ENCODE measurements at regions not wholly inside any gene's neighbourhood (a gene's known extent, or its start where the extent isn't known, plus 50 kb on each side); places are given as distances from the start of the nearest gene placed in this dataset.
A peak's percentile ranks its signal among the peaks of the same experiment; 100 is the strongest.
"Not testable (repeated sequence)": the region's sequence is repeated elsewhere in the genome, so short reads cannot be mapped to it uniquely, and the experiment has no call there.

DNA sequence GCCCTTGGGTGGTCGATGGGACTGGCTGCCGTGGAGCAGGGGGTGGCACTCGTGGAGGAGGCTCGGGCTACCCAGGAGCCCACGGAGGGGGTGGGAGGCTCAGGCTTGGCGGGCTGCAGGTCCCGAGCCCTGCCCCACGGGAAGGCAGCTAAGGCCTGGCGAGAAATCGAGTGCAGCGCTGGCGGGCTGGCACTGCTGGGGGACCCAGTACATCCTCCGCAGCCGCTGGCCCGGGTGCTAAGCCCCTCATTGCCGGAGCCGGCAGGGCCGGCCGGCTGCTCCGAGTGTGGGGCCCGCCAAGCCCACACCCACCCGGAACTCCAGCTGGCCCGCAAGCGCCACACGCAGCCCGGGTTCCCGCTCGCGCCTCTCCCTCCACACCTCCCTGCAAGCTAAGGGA, 435.6 kb downstream of the RWDD3 start:
- not testable (repeated sequence) for DNase-seq (ENCODE audit: low spot score)

DNA sequence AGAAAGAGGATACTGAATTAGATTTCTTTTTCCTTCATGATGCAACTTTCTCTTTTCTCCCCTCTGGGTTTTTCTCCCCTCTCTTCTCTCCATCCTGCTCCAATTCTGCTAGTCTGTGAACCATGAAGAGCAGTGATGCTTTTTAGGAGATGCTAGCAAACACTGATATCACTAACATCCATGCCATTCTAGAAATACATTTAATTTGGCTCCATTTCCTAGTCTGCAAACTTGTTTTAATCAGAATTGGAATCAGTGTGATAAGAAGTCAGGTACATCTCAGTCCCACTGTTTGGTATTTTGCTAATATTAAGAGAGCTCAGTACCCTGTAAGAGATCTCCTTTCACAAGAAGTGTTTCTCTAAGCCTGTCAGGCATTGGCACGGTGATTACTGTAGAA, 437.1 kb downstream of the RWDD3 start:
- DNase-seq (ENCODE audit: low spot score) = no peak

DNA sequence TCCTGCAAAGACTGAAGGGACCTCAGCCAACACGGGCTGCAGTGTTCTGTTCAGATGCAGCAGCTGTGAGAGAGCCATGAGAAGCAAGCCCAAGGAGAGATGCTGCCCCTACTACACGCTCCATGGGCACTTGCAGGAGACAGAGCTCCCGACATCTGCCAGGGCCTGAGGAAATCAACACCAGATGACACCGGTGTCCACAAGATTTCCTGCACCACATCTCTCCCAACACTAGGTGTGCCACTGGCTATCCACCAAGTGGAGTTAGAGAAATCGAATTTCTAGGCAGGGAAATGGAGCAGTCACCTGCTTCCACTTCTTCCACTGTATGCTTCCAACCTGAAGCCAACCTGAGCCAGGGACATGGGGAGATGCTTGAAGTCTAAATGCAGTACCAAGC, 445.3 kb downstream of the RWDD3 start:
- DNase-seq (ENCODE audit: low spot score) = no peak

DNA sequence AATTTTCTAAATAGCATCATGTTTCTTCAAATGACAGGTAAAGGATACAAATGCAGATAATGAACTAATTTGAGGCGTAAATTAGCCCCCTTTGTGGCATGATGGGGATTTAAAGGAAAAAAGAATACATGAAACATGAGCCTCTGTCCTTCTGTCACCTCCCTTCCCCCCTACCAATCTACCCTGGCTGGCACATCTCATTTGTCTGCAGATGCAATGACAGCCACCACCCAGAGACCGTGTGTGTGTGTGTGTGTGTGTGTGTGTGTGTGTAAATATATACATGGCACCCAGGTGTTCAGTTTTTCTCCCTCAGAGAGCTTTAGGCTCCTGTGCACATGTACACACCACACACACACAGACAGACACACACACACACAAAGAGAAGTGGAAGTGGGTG, 451.1 kb downstream of the RWDD3 start:
- no peak for DNase-seq (ENCODE audit: low spot score)

DNA sequence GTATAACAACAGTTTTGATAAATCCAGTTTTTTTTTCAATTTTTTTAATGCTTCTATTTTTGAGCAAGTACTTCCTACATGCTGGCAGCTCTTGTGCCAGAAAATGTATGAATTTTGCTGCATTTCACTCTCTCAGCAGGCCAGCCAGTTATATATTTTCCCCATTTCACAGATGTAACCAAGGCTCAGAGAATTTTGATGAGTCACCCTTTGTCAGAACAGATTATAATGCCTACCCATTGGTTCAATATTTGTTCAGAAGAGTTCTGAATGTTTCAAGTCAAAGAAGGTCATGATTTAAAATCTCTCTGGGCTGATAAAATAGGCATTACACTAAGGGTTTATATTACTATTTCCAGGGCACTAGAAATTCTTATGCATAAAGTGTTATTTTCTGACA, 452.2 kb downstream of the RWDD3 start:
- no peak for DNase-seq (ENCODE audit: low spot score)

GRCh38 chr1:95699149-95699953, 465.3 kb downstream of the RWDD3 start:
- DNase-seq (ENCODE audit: low spot score) = no peak

DNA sequence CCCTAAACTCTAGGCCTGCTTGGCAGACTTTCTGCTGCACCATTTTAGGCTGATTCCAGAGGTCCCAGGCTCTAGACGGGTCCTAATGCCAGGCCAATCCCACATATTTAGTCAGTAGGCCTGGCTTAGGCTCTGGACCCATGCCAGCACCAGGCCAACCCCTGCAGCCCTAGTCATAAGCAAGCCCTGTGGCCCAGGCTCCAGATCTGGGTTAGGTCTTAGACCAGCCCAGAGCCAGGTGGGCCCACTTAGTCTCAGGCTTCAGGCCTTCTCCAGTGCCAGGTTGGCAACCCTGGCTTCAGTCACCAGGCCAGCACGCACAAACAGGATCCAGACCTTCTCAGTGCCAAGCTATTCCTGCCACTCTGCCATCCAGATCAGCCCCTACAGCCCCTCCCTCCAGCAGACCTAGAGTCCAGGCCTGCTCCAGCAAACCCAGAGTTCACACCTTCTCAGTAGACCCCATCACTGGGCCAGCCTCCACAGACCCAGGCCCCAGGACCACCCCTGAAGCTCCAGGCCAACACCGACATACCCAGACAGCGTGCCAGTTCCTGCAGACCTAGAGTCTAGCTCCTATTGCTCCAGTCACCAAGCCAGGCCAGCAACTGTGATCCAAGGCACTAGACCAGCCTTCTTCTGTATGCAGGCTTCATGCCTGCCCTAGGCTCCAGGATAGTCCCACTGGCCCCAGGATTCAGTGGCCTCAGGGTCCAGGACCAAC, 467.6 kb downstream of the RWDD3 start:
- DNase-seq (ENCODE audit: low spot score) = no peak

DNA sequence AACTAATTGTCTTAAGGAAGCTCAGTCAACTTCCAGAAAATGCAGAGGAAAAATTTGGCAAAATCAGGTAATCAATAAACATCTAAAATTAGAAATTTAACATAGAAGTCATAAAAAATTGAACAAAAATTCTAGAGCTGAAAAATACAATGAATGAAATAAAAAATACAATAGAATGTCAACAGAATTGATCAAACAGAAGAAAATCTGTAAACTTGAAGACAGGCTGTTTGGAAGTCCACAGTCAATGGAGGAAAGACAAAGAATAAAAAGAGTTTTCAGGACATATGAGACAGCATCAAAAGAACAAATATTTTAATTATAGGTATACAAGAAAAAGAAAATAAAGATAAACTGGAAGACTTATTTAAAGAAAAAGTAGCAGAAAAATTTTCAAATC, 469.0 kb downstream of the RWDD3 start:
- no peak for DNase-seq (ENCODE audit: low spot score)

DNA sequence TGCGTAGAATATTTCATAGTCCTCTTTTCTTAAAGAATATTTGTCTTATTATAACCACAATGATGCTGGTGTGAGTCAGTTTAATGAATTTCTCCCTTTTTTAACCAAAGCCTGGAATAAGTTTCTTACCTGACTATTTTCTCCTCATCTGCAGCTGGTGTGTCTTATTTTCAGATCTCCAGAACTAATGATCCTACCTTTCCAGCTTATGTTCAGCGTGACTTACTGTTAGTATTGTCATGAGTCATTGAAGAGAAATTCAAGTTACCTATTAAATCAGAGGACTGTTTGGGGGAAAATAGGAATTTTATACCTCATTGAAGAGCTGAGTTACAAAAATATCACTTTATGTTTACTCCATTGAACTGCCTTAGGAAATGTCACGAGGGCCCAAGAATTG, 482.1 kb downstream of the RWDD3 start:
- DNase-seq (ENCODE audit: low spot score) = no peak

- DNase-seq (ENCODE audit: low spot score) = no peak
Observed at GRCh38 chr1:95716550-95716949, 482.5 kb downstream of the RWDD3 start.

DNA sequence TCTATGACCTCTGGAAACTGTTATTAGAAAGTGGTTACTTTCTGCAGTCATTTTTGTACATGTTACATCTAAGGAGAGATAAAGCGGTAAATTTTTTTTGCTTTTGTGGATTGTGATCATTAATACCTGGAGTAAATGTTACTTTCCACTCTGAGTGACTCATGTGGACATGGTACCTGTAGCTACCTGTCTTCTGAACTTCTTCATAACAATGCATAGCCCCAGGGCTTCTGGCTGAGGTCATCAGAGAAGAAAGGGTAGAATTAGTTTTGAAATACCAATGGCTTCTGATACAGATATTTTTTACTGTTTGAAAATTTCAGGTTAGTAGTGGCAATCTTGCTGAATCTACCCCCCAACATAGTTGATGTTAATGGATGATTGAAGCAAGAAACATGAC, 489.3 kb downstream of the RWDD3 start:
- no peak for DNase-seq (ENCODE audit: low spot score)

GRCh38 chr1:95728841-95729240, 494.8 kb downstream of the RWDD3 start:
- no peak for DNase-seq (ENCODE audit: low spot score)

- no peak for DNase-seq (ENCODE audit: low spot score)
Observed at GRCh38 chr1:95730986-95731385, 497.0 kb downstream of the RWDD3 start.

DNA sequence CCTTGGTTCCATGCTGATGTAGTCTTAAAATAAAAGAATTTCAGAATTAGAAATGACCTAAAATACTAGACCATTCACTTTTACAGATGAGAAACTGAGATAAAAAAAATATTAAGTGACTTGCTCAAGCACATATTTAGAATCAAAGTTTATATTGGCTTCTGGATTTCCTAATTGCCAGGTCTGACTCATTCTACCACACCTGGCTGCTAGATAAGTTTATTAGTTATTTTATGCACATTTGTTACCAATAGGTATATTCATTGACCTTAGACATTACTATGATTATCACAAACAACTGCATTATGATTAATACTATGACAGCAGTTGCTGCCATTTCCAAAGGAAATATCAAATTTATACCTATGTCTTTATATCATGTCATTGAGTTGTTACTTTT, 497.5 kb downstream of the RWDD3 start:
- DNase-seq (ENCODE audit: low spot score) = no peak

GRCh38 chr1:95733031-95733430, 499.0 kb downstream of the RWDD3 start:
- DNase-seq (ENCODE audit: low spot score) = no peak

- no peak for DNase-seq (ENCODE audit: low spot score)
Observed at GRCh38 chr1:95733671-95734070, 499.7 kb downstream of the RWDD3 start.

GRCh38 chr1:95734560-95734959, 500.6 kb downstream of the RWDD3 start:
- DNase-seq (ENCODE audit: low spot score) = no peak

- peak; percentile 40 for DNase-seq (ENCODE audit: low spot score)
Observed at GRCh38 chr1:95742591-95743089, 508.6 kb downstream of the RWDD3 start.

DNA sequence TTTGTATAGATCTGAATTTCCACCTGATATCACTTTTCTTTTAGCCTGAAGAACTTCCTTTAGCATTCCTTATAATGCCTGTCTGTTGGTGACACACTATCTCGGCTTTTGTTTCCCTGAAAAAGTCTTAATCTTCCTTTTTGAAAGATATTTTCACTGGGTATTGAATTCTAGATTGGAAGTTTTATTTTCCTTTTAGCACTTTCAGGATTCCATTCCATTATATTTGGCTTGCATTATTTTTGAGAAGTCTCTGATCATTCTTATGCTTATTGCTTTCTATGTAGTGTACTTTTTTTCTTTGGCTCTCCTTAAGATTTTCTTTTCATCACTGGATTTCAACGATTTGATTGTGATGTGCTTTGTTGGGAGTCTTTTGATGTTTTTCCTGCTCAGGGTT, 510.7 kb downstream of the RWDD3 start:
- DNase-seq (ENCODE audit: low spot score) = no peak

GRCh38 chr1:95752515-95753381, 518.7 kb downstream of the RWDD3 start:
- no peak for DNase-seq (ENCODE audit: low spot score)

DNA sequence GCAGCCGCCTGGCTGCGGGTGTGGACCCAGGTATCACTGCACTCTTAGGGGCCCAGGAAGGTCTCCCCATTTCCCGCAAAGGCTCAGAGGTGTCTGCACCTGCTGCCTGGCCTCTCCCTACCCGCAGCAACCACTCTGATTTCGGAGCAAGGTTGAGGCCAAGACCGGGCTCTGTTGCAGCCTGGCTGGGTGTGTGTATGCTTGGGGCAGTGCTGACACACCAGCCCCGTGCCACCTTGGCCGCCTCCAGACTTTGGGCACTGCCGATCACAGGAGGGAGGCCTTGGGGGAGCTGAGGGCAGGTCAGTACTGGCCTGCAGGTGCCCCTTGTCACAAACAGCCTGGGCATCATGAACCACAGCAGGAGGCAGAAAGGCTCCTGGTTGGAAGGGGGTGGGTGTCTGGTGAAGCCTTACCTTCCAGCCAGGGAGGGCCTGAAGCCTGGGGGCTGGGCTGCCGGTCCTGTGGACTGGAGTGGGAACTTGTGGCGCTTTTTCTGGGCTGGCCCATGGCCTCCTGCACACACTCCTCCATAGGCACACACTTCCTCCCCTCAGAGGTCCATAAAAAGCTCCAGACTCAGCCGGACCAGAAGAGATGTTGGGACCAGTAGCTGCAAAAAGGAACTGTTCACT, 519.5 kb downstream of the RWDD3 start:
- no peak for DNase-seq (ENCODE audit: low spot score)

- DNase-seq (ENCODE audit: low spot score) = no peak
Observed at GRCh38 chr1:95754412-95754811, 520.4 kb downstream of the RWDD3 start.
